Pancreas (tissue), 10 donors: ENCODE measurements at regions not wholly inside any gene's neighbourhood (a gene's known extent, or its start where the extent isn't known, plus 50 kb on each side); places are given as distances from the start of the nearest gene placed in this dataset.
A peak's percentile ranks its signal among the peaks of the same experiment; 100 is the strongest.
"Not testable (repeated sequence)": the region's sequence is repeated elsewhere in the genome, so short reads cannot be mapped to it uniquely, and the experiment has no call there.

Experiments used
- ATAC-seq, 4 donors: fragments of 200-7000 bp; cut with Tn5 transposase; one replicate each; pipeline versions ENCODE4 v1.8.0 to v1.9.1; 2020; ENCODE audit warnings: mild to moderate bottlenecking in 4 of 4, moderate library complexity in 4 of 4
- DNase-seq, 6 donors: peaks; one replicate each; pipeline ENCODE4 v3.0.0-alpha.2; 2020
- FAIRE-seq: peaks from 2 replicates; lab custom pipeline; 2012; peaks lifted over from hg19 to GRCh38; lab: Jason Lieb, UNC
- H3K27ac ChIP-seq, 4 donors: fragments of 200-600 bp; sonication (generic); 1 replicate in 3 of 4; 2 replicates in 1 of 4; pipeline versions ENCODE4 v1.5.0 to v1.8.0; 2020
- H3K27me3 ChIP-seq, 4 donors: fragments of 200-600 bp; one replicate each; pipeline ENCODE4 v1.8.0; 2021
- H3K36me3 ChIP-seq, 3 donors: fragments of 200-600 bp; sonication (generic) in 1 of 3; one replicate each; pipeline versions ENCODE4 v1.5.0 to v1.8.0; 2020 to 2021
- H3K4me1 ChIP-seq, 3 donors: fragments of 200-600 bp; one replicate each; pipeline ENCODE4 v1.8.0; 2021
- H3K4me3 ChIP-seq, 4 donors: fragments of 200-600 bp; sonication (generic) in 2 of 4; one replicate each; pipeline versions ENCODE4 v1.5.0 to v1.8.0; 2020 to 2021
- H3K9me3 ChIP-seq, 4 donors: fragments of 200-600 bp; one replicate each; pipeline ENCODE4 v1.8.0; 2021
- CTCF ChIP-seq, 4 donors: fragments of 200-600 bp; sonication (generic) in 3 of 4; IDR thresholded peaks; one replicate each; pipeline versions ENCODE4 v1.5.0 to v1.8.0; 2021; ENCODE audit warnings: antibody characterized with exemption in 4 of 4
- WGBS, 2 donors: extraction: QIAGEN DNeasy Blood & Tissue Kit; methylation state at CpG; one replicate each; pipeline ENCODE4 v1.1.7; 2013; 5-methylcytosine and 5-hydroxymethylcytosine counted together
- intact Hi-C, 3 donors: fragments of 100-400 bp; cut with DNase I; formaldehyde crosslinking; loops; one replicate each; pipeline versions ENCODE4 v1.11.1 to v1.14.2; 2022
- donor health status: healthy with polysubstance abuse.
- donor health status: DM: no; HTN: no; CAD: no; lungs with moderate emphysema.
- donor health status: DM: no; HTN: no; CAD: no.
- donor health status: control.
- donor health status: control.
- donor health status: Bipolar disorder and iron deficiency.
- donor health status: DM: yes; HTN: yes; CAD: no.
- donor health status: DM: no; HTN: no; CAD: no.
- donor health status: DM: no; HTN: no; CAD: no.
- donor health status: DM: yes; HTN: yes; CAD: no.

DNA sequence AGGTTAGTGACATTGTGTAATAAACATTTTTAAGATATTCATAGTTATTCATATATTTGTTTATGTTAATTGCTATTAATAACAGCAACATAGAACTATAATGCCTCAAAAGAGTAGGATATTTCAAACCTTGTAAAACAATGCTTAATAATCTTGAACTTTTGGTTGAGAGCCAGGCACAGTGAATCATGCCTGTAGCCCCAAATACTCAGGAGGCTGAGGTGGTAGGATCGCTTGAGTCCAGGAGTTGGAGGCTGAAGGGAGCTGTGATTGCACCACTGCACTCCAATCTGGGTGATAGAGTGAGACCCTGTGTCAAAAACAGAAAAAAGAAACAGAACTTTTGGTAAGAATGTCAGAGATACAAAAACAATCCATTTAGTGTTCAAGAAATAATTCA, 213.9 kb upstream of the SLITRK1 start:
- H3K4me3 ChIP-seq: no peak overlapping the region
- 94 to 95% methylated on average over 1 of the region's 1 CpG for WGBS, 2 donors
- no peaks in the 10 kb centered on the region for H3K36me3 ChIP-seq
- no peaks in the 10 kb centered on the region for H3K4me1 ChIP-seq
- no peaks in the 10 kb centered on the region for H3K9me3 ChIP-seq
- no peak overlapping the region for H3K27ac ChIP-seq
- TF ChIP-seq CTCF (IDR thresholded peaks at IDR 0.05): no peak
- FAIRE-seq: no peak
- ATAC-seq: no peak
- intact Hi-C loops: no loop called here
- DNase-seq: no peak
- no peaks in the 10 kb centered on the region for H3K27me3 ChIP-seq

DNA sequence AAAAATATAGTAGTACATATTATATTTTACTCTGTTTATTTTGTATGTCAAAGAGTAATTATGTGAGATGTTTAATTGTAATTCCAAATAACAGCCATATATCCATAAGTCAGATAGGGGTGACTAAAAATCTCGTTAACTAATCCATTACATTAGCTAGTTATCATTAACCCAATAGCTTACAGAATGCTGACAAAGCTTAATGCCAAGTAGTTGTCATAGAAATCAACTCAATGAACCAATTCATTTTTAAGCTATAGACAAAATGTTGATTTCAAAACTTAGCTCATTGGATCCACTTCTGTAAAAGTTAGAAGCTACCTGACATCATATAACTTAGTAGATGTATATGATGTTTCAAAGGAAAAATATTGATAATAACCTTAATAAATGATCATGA, 206.7 kb upstream of the SLITRK1 start:
- 47 to 52% methylated on average over 1 of the region's 1 CpG for WGBS, 2 donors
- H3K27me3 ChIP-seq: no peaks in the 10 kb centered on the region
- intact Hi-C loops: no loop called here
- no peak for TF ChIP-seq CTCF (IDR thresholded peaks at IDR 0.05)
- H3K4me1 ChIP-seq: no peaks in the 10 kb centered on the region
- FAIRE-seq (no peak), DNase-seq (no peak), ATAC-seq (no peak)
- H3K4me3 ChIP-seq: no peak overlapping the region
- no peaks in the 10 kb centered on the region for H3K36me3 ChIP-seq
- no peak overlapping the region for H3K27ac ChIP-seq
- H3K9me3 ChIP-seq: no peaks in the 10 kb centered on the region

- intact Hi-C loops: no loop called here
- no peaks in the 10 kb centered on the region for H3K27me3 ChIP-seq
- H3K9me3 ChIP-seq: no peaks in the 10 kb centered on the region
- no peaks in the 10 kb centered on the region for H3K4me1 ChIP-seq
- no peak overlapping the region for H3K27ac ChIP-seq
- peak in 2 of 4 donors; percentile 24 to 40 for ATAC-seq
- no peak for TF ChIP-seq CTCF (IDR thresholded peaks at IDR 0.05)
- DNase-seq: no peak
- no peak overlapping the region for H3K4me3 ChIP-seq
- no peaks in the 10 kb centered on the region for H3K36me3 ChIP-seq
- no peak for FAIRE-seq
- 77 to 89% methylated on average over 7 of the region's 7 CpGs for WGBS, 2 donors
Measured at GRCh38 chr13:84086847-84087162, 204.5 kb upstream of the SLITRK1 start.

DNA sequence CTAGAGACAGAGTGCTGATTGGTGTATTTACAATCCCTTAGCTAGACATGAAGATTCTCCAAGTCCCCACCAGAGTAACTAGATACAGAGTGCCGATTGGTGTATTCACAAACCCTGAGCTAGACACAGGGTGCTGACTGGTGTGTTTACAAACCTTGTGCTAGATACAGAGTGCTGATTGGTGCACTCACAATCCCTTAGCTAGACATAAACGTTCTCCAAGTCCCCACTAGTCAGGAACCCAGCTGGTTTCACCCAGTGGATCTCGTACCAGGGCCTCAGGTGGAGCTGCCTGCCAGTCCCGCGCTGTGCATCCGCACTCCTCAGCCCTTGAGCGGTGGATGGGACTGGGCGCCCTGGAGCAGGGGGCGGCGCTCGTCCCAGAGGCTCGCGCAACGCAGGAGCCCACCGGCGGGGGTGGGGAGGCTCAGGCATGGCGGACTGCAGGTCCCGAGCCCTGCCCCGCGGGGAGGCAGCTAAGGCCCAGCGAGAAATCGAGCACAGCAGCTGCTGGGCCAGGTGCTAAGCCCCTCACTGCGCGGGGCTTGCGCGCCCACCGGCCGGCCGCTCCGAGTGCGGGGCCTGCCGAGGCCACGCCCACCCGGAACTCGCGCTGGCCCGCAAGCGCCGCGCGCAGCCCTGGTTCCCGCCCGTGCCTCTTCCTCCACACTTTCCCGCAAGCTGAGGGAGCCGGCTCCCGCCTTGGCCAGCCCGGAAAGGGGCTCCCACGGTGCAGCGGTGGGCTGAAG, 204.0 kb upstream of the SLITRK1 start:
- H3K36me3 ChIP-seq, H3K27me3 ChIP-seq, H3K27ac ChIP-seq, H3K4me3 ChIP-seq, intact Hi-C loops, H3K4me1 ChIP-seq, H3K9me3 ChIP-seq, FAIRE-seq: not testable (repeated sequence)
- DNase-seq (peak in 4 of 6 donors; percentile 12 to 53 (median 31)), ATAC-seq (peak in 2 of 4 donors; percentile 58 to 73)
- WGBS, 2 donors: 75 to 89% methylated on average over 46 to 49 of the region's 49 CpGs

- Histone ChIP-seq H3K4me3 (no peak overlapping the region), H3K27me3 (no peaks in the 10 kb centered on the region), H3K36me3 (no peaks in the 10 kb centered on the region), H3K9me3 (no peaks in the 10 kb centered on the region), H3K27ac (no peak overlapping the region), H3K4me1 (no peaks in the 10 kb centered on the region)
- no peak for TF ChIP-seq CTCF (IDR thresholded peaks at IDR 0.05)
- DNase-seq (no peak), ATAC-seq (no peak), FAIRE-seq (no peak)
- intact Hi-C loops: no loop called here
- WGBS, 2 donors: 55 to 67% methylated on average over 4 of the region's 4 CpGs
Measured at GRCh38 chr13:84082462-84082861, 200.2 kb upstream of the SLITRK1 start.
